Anterior cingulate cortex (tissue), 58 donors: ENCODE measurements at regions not wholly inside any gene's neighbourhood (a gene's known extent, or its start where the extent isn't known, plus 50 kb on each side); places are given as distances from the start of the nearest gene placed in this dataset.
"Not testable (repeated sequence)": the region's sequence is repeated elsewhere in the genome, so short reads cannot be mapped to it uniquely, and the experiment has no call there.

Source experiments
- DNase-seq, 58 donors: peaks; one replicate each; lab custom pipeline; 2025; lab: John Stamatoyannopoulos, UW

DNA sequence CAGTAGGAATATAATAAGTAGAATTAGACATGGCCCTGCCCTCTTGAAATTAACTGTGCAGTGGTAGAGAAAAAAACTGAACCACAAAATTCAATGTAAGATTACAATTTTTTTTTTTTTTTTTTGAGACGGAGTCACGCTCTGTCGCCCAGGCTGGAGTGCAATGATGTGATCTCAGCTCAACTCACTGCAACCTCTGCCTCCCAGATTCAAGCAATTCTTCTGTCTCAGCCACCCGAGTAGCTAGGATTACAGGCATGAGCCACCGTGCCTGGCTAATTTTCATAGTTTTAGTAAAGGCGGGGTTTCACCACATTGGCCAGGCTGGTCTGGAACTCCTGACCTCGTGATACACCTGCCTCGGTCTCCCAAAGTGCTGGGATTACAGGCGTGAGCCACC is 864.3 kb downstream of the EFNB2 start:
- DNase-seq = not testable (repeated sequence)

DNA sequence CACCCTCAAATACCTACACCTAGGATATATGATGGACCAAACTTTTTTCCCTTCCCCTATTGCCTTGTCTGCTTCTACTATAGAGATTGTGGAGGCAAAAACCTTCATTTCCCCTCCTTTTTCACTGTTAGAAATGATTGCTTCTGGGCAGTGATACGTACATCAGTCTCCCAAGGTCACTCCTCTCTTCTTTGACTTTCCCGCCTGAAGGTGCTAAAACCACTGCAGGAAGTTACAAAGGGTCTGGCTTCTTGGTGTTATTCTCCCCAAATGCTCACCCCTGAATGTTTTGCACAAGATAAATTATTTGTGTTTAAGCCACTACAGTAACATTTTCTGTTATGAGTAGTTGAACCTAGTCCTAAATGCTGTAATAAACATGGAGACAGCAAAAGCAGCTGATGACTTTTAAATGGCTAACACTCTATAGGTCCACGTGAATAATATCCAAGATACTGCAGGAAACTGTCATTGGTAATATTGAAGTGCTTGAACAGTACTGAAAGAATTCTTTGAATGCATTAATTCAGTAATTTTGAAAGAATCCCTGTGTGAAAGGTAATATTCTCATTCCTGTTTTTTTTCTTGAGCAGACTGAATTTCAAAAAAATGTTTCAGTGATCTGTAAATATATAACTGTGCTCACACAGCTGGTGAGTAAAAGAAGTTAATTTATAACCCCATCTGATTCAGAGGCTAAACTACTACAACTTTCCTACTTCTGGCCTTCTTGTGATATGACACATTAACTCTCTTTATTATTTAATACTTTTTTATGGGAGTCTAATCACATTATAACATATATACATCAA is 865.1 kb downstream of the EFNB2 start:
- DNase-seq = no peak

DNA sequence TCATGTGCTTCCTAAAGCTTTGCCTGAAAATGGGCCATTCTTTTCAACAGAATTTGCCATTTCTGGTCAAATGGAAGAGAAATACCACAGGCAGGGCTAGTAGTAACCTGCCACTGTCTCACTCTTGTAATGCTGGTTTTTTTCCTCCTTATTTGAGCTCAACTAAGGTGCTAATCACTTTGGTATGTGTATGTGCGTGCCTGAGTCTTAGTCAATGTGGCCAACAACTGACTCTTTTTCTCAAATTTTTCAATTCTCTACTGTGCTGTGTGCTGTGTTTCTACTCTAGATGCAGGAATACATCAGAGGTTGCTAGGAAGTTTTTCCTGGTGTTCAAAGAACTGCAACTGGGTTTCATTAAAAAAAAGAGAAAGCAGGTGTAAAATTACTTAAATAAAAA is 870.2 kb downstream of the EFNB2 start:
- DNase-seq = no peak

DNA sequence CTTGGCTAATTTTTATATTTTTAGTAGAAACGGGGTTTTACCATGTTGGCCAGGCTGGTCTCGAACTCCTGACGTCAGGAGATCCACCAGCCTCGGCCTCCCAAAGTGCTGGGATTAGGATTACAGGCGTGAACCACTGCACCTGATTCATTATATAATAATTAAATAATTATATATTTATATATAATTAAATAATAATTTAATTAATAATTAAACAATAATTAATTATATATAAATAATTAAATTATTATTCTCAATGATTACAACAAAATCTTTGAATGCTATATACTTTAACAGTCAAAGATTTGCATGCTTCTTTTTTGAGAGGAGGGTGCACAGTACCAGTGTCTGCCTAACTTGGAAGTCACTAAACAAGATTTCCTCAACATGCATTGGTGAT is 872.3 kb downstream of the EFNB2 start:
- DNase-seq = no peak

DNA sequence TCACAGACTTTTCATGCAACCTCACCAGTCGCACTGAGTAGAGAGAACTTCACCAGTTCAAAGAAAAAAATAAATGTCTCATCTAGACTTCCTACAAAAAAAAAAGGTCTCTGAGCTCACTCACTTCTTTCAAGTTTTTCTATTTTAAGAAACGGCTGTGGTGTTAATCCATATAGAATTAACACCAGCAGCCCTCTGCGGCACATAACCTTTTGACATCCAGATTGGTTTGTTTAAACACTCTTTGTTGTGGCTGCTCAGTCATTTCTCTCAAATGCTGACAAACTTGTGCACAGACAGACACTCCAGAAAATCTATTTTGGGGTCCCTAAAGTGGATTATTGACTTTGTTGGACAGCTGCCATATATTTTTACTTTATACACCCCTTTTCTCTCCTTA is 874.9 kb downstream of the EFNB2 start:
- no peak for DNase-seq

DNA sequence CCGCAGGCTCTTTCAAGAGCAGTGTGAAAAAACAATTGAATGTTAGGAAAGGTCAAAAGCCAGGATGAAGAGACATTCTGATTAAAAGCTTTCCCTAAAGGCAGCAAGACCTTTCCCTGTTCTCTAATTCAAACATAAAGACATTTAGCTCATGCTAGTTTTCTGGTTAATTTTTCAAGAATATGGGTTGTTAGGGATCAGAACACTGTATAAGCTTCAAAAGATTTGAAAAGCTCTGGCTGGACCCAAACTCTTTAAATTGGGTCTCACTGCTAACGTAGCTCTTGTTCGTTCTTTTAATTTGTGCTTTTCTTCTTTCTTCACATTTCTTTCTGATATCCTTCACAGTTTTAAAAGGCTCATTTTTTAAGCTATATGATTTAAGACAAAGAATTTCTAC is 877.0 kb downstream of the EFNB2 start:
- no peak for DNase-seq

DNA sequence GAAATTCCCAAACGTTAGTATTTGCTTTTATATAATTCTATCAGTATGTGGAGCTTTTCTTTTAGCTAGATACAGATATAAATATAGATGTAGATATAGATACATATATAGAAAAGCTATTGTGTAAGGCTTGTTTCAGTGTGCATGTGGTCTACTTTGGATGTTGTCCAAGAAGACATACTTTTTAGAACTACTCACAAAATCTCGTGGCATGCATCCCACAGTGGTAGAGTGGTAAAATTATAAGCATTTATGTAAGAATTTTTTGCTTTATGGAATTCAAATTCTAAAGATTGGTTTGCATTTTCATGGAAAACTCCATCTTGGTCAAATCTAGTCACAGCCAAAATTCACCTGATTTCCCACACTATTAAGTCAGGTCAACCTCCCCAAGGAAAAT is 880.4 kb downstream of the EFNB2 start:
- DNase-seq = no peak

DNA sequence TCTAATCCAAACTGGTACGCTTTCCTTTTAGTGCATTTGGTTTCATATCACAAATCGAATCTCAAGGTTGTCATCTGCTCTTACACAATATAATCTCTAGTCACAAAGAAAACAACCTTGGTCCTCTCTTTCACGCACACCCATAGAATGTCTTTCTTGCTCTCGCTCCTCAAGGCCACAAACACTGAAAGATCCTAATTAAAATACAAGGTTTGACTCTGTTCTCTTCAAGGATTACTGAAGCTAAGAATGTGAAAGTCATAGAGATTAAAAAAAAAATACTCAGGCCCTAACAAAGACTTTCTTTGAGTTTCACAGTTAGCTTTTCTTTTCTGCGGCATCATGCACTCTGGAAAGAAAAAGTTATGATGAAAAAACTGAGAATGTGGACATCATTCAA is 891.5 kb downstream of the EFNB2 start:
- DNase-seq = no peak

DNA sequence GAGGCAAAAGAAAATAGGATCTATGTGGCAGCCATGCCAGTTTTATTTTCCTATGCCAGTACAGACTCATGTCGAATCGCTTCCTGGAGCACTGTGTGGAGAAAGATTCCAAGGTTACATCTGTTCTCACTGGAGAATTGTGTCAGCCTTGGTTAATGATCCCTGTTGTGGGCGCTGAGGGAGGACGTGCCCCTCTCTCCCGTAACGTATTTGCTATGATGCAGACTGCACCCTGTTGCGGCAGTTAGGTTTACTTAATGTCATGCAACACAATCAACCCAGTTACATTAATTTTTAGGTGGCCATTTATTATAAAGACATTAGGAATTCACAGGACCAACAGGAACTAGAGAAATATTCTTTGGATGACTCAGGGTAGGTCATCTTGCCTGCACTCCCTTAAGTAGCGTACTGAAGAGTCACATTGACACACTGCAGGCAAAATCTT is 892.9 kb downstream of the EFNB2 start:
- no peak for DNase-seq

DNA sequence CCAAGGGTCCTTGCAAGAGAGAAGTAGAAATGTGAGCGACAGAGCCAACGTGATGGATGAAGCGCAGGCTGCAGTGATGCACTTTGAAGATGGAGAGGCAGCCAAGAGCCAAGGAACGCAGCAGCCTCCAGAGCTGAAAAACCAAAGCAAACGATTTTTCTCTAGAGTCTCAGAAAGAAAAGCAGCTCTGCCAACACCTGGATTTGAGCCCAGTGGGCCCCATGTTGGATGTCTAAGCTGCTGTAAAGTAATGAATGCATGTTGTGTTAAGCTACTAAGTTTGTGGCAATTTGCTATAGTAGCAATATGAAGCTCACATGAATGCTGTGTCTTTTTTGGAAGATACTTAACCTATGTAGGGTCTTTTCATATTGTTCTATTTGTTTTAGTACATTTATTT is 894.3 kb downstream of the EFNB2 start:
- no peak for DNase-seq

DNA sequence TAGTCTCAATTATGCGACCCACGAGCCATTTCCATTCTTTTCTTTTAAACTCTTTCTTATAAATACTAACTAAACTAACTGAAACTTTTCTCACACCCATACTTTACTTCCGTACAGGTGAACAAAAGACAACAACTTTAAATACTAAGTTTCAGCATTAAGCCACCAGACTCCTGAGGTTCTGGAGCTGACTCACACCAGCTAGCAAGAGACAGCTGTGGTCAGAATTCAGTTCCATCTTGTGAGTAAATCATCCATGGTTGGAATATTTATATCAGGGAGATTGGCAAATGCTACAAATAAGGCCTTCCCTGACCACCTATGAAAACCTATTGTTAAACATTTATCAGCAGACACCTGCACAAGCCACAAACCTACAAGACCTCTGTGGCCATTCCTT is 897.0 kb downstream of the EFNB2 start:
- DNase-seq = no peak

DNA sequence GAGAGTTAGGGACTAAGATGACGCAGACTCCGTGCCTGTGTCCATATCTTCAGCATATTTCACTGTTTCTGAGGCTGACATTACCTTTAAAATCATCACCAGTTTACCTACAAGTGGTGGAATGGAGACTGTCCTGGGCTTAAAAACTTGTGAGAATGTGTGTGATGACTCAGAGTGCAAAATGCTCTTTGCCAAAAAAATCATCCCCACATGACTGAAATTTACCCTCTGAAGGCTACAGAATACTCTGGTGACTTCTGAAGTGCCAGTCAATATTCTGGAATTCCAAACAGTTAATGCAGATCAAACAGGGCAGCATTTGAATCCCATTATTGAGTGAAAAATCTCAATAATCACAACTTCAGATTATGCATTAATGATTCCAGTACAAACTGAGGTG is 901.4 kb downstream of the EFNB2 start:
- no peak for DNase-seq

DNA sequence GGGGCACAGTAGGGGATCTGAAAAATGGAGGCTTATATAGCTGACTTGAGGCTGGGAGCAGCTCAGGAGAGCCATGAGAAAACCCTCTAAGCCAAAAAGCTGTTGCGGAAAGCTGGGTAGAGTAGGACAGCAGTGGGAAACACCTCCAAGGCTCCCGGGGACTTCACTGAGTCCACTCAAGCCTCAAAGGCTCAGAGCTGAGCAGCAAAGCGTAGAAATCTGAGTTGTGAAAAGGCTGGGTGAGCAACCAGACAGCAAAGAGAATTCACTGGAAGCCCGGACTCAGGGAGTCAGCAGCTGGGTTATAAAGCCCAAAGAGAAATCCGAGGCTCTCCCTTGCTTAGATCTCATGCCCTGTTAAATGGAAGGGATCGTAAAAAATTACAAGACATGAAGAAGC is 905.0 kb downstream of the EFNB2 start:
- DNase-seq = no peak

DNA sequence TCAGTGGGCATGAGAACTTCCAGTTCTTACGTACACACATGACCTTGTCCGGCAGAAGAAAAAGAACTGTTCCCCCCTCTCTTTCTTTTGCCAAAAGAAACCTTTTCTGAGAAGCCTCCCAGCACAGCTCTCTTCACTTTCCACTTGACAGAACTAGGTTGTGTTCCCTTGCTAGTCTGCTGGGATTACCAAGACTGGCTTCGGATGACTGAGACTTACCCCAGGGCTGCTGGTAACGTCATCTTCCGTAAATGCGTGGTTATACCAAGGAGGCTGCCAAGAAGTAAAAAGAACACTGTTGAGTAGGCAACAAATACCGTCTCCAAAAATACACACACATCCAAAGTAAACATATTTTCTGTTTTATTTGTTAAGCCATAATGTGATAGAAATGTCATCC is 908.2 kb downstream of the EFNB2 start:
- DNase-seq = no peak

DNA sequence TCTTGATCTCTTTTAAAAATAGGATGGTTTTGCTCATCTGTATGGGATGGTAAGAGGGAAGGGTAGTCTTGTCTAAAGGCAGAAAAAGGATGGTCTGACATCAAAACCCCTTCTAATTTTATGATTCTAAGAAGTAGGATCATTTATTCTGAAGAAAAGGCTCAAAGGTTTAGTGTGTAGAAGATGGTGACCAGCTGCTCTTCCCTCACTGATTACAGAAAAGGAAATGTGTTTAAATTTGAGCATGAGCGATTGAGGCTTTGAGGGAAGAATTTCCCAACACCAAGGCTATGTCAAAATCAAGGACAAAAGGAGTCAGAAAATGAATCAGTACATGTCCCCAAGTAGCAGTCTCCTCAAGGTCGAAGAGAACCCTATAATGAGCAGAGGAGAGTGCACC is 909.8 kb downstream of the EFNB2 start:
- no peak for DNase-seq

DNA sequence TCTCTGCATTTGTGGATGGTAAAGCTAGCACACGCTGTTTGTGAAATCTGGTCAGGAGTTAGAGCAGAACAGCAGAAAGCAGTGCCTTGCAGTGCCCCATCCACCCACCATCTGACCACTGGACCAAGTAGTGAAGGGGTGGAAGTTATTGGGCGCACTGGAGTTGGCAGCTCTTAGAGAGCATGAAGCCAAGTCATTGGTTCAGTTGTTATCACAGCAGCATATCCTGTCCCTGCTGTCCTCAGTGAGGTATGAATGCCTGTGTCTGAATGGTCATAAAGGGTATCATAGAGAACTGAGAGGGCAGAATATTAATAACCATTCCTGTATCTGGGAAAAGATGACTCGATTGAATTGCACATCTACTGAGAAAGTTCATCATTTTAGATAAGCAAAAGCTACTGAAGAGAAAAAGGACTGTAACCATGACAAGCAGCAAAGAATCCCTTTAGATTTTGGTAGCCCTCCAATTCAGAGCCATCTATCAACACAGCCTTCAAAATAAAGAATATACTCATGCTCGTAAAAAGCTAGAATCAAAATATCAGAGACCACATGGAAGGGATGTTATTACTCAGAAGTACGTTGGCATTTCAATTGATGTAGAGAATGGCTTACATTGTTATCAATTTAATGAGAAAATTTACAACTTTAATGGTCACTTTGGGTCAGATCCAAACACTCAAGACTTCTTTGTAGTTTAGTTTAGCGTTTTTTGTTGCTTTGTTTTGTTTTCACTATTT is 919.0 kb downstream of the EFNB2 start:
- DNase-seq = no peak

DNA sequence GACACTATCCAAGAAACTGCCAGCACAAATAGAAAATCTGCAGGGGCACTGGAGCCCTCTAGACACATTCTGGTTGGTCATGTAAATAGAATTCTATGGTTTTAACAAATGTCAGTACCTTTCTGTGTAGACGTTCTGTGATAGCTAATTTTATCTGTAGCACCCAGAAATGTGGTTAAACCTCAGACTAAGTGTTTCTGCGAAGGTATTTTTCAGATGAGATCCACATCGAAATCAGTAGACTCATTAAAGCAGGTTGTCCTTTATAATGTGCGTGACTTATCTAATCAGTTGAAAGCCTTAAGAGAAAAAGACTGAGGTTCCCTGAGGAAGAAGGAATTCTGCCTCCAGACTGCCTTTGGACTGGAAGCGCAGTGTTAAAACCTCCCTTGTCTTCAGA is 922.9 kb downstream of the EFNB2 start:
- no peak for DNase-seq

DNA sequence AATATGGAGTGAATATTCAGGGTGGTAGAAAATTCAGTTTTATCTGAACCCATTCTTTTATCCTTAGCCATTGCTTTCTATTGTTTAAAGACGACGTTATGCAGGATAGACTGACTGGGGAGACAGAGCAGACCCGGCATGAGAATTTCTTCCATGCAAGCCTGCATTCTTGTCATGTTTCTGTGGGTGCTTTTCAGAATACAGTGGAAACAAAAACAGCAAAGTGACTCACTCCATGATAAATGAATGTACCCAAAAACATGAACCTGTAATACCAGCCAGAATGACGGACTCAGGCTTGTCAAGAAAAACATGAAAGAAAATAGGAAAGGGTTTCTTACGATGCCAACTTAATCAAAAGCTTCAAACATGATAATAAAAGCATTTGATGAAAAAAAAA is 924.0 kb downstream of the EFNB2 start:
- DNase-seq = no peak

DNA sequence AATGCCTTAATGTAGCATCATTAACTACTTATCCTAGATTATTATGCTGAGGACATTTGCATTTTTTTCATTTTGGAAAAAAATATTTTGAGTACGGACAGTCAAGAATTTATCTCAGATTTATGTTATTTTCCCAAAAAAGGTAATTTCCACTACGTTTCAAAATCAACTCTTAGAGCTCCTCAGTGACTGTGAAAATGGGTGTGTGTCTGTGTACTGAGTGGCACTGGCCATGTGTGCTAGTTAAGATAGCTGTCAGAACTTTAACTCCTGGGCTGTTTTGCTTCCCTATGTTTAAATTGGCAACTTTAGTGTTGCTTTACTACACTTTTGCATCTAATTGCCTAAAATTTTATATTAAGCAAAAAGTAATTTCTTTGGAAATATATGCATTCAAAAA is 927.4 kb downstream of the EFNB2 start:
- no peak for DNase-seq

DNA sequence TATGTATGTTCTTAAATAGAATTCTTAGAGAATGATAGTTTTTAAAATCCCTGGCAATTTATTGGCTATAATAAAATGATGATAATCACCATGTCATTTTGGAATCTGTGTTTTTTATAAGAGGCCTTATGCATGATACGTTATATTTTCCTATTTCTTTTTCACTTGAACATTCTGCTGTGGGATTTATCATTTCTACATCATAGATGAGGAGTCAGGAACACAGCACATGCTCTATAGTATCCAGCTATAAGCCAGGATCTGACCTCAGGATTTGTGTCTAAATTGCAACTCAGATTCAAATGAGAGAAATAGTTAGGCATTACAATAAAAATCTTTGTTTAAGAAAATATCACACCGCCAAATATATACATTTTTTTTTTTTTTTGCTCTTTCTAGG is 928.0 kb downstream of the EFNB2 start:
- DNase-seq = no peak

DNA sequence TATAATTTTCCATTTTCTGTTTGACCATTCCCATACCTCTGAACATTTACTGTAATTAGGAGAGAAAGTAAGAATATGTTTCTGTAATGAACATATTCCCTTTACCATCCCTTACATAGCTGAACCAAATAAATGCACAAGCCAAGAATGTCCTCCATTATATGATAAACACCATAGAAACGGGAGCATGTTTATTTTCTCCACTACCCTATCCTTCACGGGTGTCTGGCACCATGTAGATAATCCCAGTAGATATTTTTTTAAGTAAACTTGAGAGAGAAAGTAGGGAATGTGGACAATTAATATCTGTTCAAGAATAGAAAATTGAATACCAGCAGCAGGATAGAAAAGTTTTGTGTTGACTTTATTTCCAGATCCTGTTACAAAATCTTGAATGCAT is 928.4 kb downstream of the EFNB2 start:
- no peak for DNase-seq
